ENCODE measurements at regions not wholly inside any gene's neighbourhood (a gene's known extent, or its start where the extent isn't known, plus 50 kb on each side); places are given as distances from the start of the nearest gene placed in this dataset.

- Histone ChIP-seq H3K9me3 (no peaks in the 10 kb centered on the region), H3K27ac (no peak overlapping the region), H3K4me3 (no peak overlapping the region), H3K36me3 (ENCODE audit: insufficient read depth in 1 of 2, low read depth in 1 of 2) (no peaks in the 10 kb centered on the region), H3K27me3 (ENCODE audit: insufficient read depth in 3 of 3, low read length in 2 of 3) (peaks cover 0 to 7% (median 3%) of the 10 kb centered on the region in 3 donors), H3K4me1 (no peaks in the 10 kb centered on the region)
- intact Hi-C loops (cut with DNase I) = no loop called here
- ATAC-seq = no peak
- WGBS, 3 donors = 43 to 45% (median 44%) methylated on average over 27 to 29 of the region's 29 CpGs
- TF ChIP-seq, protein P1, sequence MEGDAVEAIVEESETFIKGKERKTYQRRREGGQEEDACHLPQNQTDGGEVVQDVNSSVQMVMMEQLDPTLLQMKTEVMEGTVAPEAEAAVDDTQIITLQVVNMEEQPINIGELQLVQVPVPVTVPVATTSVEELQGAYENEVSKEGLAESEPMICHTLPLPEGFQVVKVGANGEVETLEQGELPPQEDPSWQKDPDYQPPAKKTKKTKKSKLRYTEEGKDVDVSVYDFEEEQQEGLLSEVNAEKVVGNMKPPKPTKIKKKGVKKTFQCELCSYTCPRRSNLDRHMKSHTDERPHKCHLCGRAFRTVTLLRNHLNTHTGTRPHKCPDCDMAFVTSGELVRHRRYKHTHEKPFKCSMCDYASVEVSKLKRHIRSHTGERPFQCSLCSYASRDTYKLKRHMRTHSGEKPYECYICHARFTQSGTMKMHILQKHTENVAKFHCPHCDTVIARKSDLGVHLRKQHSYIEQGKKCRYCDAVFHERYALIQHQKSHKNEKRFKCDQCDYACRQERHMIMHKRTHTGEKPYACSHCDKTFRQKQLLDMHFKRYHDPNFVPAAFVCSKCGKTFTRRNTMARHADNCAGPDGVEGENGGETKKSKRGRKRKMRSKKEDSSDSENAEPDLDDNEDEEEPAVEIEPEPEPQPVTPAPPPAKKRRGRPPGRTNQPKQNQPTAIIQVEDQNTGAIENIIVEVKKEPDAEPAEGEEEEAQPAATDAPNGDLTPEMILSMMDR (IDR thresholded peaks at IDR 0.05) = no peak
- DNase-seq = no peak
Measured at GRCh38 chr6:166747644-166748595, 120.9 kb upstream of the RPS6KA2 start.

DNA sequence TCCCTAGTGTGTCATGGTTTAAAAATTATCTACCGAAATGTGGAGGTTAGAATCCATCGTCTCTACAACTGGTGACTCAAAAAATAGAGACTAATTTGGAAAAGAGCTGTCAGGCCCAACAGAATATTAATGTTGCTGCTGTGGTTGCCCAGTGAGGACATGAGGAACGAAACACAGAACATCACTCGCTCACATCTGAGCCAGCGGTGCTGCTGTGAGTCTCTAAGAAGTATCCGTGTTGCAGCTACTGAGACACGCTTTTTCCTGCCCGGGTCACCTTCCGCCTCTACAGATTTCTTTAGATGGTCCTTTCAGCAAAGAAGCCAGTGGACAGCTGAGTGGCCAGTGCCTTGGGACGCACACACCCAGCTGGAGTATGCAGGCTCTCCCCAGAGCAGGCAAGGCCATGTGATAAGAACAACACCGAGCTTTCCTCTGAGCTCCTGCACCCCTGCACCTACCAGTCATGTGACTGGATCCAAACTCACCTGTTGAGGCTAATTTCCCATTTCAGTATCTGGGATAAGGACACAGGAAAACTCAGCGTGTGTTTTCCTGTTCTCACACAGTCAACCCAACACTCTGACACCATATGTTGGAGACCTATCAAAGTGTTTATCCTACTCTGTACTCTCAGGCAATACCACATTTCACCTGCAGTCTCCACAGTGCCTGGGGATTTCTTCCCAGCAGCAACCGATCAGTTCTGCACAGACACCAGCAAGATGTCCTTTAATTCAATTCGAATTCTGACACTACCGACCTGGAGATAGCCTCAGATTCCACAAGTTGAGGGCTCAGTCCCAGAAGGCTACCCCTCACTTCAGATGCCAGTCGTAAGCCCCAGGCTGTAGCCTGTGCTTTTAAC lies 119.0 kb upstream of the RPS6KA2 start:
- Histone ChIP-seq H3K4me1 (no peaks in the 10 kb centered on the region), H3K9me3 (no peaks in the 10 kb centered on the region), H3K27me3 (ENCODE audit: insufficient read depth in 3 of 3, low read length in 2 of 3) (peaks cover 0 to 7% (median 3%) of the 10 kb centered on the region in 3 donors), H3K36me3 (ENCODE audit: insufficient read depth in 1 of 2, low read depth in 1 of 2) (no peaks in the 10 kb centered on the region), H3K27ac (no peak overlapping the region), H3K4me3 (no peak overlapping the region)
- ATAC-seq = no peak
- 88 to 94% (median 88%) methylated on average over 16 of the region's 16 CpGs for WGBS, 3 donors
- TF ChIP-seq, protein P1 (IDR thresholded peaks at IDR 0.05) = no peak
- DNase-seq = no peak
- intact Hi-C loops (cut with DNase I) = no loop called here

DNA sequence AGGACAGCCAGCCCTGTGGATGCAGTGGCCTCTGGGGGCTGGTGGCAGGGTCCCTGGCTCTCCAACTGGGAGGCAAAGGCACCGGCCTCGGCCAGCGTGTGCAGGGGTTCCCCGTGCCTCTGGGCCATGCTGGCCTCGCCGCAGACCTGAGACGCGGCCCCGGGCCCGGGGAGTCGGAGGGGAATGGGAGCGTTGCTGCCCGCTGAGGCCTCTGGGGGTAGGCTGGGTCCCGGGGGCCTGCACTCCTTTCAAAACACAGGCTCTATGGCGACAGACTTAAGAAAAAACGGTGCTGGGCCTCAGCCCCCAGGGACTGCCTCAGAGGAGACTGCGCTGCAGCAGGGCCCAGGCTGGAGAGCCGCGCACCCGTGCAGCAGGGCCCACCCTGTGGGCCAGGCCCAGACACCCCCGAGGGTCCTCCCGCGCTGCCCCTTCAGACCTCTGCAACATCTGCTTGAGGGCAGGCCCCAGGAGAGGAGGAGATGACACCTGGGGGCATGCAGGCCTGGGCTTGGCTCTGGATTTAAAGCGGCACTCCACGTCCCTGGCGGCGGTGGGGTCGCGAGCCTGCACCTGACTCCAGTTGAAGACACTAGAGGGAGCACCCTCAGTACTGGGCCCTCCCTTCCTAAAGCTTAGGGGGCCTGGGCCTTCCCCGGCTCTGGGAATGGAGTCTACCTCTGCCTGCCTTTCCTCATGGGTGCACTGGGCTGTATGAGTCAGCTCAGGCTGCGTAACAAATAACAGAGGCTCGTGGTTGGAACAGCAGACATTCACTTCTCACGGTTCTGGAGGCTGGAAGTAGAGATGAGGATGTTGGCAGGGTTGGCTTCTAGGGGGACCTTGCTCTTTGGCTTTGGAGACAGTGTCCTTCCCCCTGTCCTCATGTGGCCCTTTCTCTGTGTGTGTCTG lies 117.4 kb upstream of the RPS6KA2 start:
- Histone ChIP-seq H3K9me3 (no peaks in the 10 kb centered on the region), H3K27me3 (ENCODE audit: insufficient read depth in 3 of 3, low read length in 2 of 3) (peaks cover 0 to 7% (median 0%) of the 10 kb centered on the region in 3 donors), H3K4me3 (no peak overlapping the region), H3K36me3 (ENCODE audit: insufficient read depth in 1 of 2, low read depth in 1 of 2) (no peaks in the 10 kb centered on the region), H3K4me1 (no peaks in the 10 kb centered on the region), H3K27ac (no peak overlapping the region)
- DNase-seq (no peak), ATAC-seq (no peak)
- WGBS, 3 donors = 91 to 93% (median 91%) methylated on average over 31 to 33 of the region's 33 CpGs
- TF ChIP-seq, protein P1 (IDR thresholded peaks at IDR 0.05) = no peak
- intact Hi-C loops (cut with DNase I) = no loop called here

GRCh38 chr6:166743406-166744222 lies 116.6 kb upstream of the RPS6KA2 start:
- WGBS, 3 donors = 68 to 76% (median 70%) methylated on average over 21 of the region's 21 CpGs
- H3K4me3 ChIP-seq = no peak overlapping the region
- TF ChIP-seq, protein P1 (IDR thresholded peaks at IDR 0.05) = no peak
- DNase-seq = no peak
- H3K27me3 ChIP-seq (ENCODE audit: insufficient read depth in 3 of 3, low read length in 2 of 3) = peaks cover 0 to 7% (median 0%) of the 10 kb centered on the region in 3 donors
- H3K27ac ChIP-seq = no peak overlapping the region
- no peaks in the 10 kb centered on the region for H3K9me3 ChIP-seq
- H3K4me1 ChIP-seq = no peaks in the 10 kb centered on the region
- no peaks in the 10 kb centered on the region for H3K36me3 ChIP-seq (ENCODE audit: insufficient read depth in 1 of 2, low read depth in 1 of 2)
- intact Hi-C loops (cut with DNase I) = no loop called here
- ATAC-seq = no peak

All from psoas muscle (tissue), 7 donors.